Neural progenitor cell (in vitro differentiated cells): ENCODE measurements at regions not wholly inside any gene's neighbourhood (a gene's known extent, or its start where the extent isn't known, plus 50 kb on each side); places are given as distances from the start of the nearest gene placed in this dataset.

Experiments
- DNase-seq: peaks from one replicate; pipeline ENCODE4 v3.0.0-alpha.2; 2016; ENCODE audit warnings: low spot score
- H2AFZ ChIP-seq: fragments of 200-600 bp; sonication (generic); replicated peaks from 2 replicates; pipeline ENCODE4 v1.6.1; 2016; ENCODE audit warnings: antibody characterized with exemption
- H3F3A ChIP-seq: fragments of 200-600 bp; sonication (generic); 2 replicates; pipeline ENCODE4 v1.6.1; 2016; ENCODE audit warnings: antibody characterized with exemption, low read depth
- H3K27ac ChIP-seq: fragments of 200-600 bp; sonication (generic); 2 replicates; pipeline ENCODE4 v1.5.1; 2016; ENCODE audit warnings: mild to moderate bottlenecking
- H3K27me3 ChIP-seq: fragments of 200-600 bp; sonication (generic); 2 replicates; pipeline ENCODE4 v1.6.1; 2016; ENCODE audit warnings: mild to moderate bottlenecking, moderate library complexity
- H3K36me3 ChIP-seq: fragments of 200-600 bp; sonication (generic); 2 replicates; pipeline ENCODE4 v1.5.1; 2016
- H3K4me1 ChIP-seq: fragments of 200-600 bp; sonication (generic); 2 replicates; pipeline ENCODE4 v1.6.1; 2016; ENCODE audit warnings: mixed run types
- H3K4me2 ChIP-seq: fragments of 200-600 bp; sonication (generic); 2 replicates; pipeline ENCODE4 v1.6.1; 2016
- H3K4me3 ChIP-seq: fragments of 200-600 bp; sonication (generic); 2 replicates; pipeline ENCODE4 v1.5.1; 2016
- H3K79me2 ChIP-seq: fragments of 200-600 bp; sonication (generic); 2 replicates; pipeline ENCODE4 v1.6.1; 2016; ENCODE audit warnings: low read depth
- H3K9ac ChIP-seq: fragments of 200-600 bp; sonication (generic); 2 replicates; pipeline ENCODE4 v1.6.1; 2016
- H3K9me3 ChIP-seq: fragments of 200-600 bp; sonication (generic); 2 replicates; pipeline ENCODE4 v1.5.1; 2016; ENCODE audit warnings: low read depth
- H4K20me1 ChIP-seq: fragments of 200-600 bp; sonication (generic); 2 replicates; pipeline ENCODE4 v1.6.1; 2016; ENCODE audit warnings: low read depth
- H3K27ac Mint-ChIP-seq: 3 replicates; pipeline ENCODE4 v1.8.0; 2021; ENCODE audit warnings: mixed read lengths
- H3K27me3 Mint-ChIP-seq: 2 replicates; pipeline ENCODE4 v1.8.0; 2022; ENCODE audit warnings: low read depth, mild to moderate bottlenecking, inconsistent platforms, moderate library complexity, mixed read lengths; ENCODE audit not compliant: insufficient read depth
- H3K36me3 Mint-ChIP-seq: 3 replicates; pipeline ENCODE4 v1.8.0; 2021; ENCODE audit warnings: mixed read lengths
- H3K4me1 Mint-ChIP-seq: 3 replicates; pipeline ENCODE4 v1.8.0; 2021; ENCODE audit warnings: mixed read lengths
- H3K4me3 Mint-ChIP-seq: 3 replicates; pipeline ENCODE4 v1.8.0; 2021; ENCODE audit warnings: mild to moderate bottlenecking, moderate library complexity, mixed read lengths
- H3K9me3 Mint-ChIP-seq: 3 replicates; pipeline ENCODE4 v1.8.0; 2020; ENCODE audit warnings: mixed read lengths
- EZH2phosphoT487 ChIP-seq: fragments of 200-600 bp; sonication (generic); IDR thresholded peaks from 2 replicates; pipeline ENCODE4 v1.6.1; 2017; ENCODE audit warnings: antibody characterized with exemption
- TF ChIP-seq, protein P1 (sequence below): fragments of 200-600 bp; sonication (generic); IDR thresholded peaks from 2 replicates; pipeline ENCODE4 v1.5.1; 2017; ENCODE audit warnings: antibody characterized with exemption, mild to moderate bottlenecking

DNA sequence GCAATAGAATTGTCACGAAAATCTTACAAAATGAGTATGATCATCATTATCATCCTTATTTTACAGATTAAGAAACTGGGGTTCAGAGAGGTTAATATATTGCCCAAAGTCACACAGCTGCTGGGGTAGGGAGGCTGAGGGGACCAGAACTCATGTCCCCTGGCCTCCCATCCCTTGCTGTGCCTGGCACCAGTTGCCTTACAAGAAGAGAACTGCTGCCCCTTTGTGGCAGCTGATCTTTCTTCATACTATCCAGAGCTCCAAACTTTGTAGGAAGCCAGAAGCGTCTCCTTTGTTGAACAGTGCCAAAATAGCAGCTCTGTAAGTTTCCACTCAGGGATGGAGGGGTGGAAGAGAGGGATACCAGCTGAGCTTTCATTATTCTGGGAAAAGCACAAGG lies 236.8 kb upstream of the TBC1D5 start:
- no peak overlapping the region for H3K9ac ChIP-seq
- H4K20me1 ChIP-seq, result no peaks in the 10 kb centered on the region
- H3K9me3 ChIP-seq, result no peaks in the 10 kb centered on the region
- H3K4me2 ChIP-seq, result no peak overlapping the region
- no peak for TF ChIP-seq EZH2phosphoT487
- TF ChIP-seq, protein P1, sequence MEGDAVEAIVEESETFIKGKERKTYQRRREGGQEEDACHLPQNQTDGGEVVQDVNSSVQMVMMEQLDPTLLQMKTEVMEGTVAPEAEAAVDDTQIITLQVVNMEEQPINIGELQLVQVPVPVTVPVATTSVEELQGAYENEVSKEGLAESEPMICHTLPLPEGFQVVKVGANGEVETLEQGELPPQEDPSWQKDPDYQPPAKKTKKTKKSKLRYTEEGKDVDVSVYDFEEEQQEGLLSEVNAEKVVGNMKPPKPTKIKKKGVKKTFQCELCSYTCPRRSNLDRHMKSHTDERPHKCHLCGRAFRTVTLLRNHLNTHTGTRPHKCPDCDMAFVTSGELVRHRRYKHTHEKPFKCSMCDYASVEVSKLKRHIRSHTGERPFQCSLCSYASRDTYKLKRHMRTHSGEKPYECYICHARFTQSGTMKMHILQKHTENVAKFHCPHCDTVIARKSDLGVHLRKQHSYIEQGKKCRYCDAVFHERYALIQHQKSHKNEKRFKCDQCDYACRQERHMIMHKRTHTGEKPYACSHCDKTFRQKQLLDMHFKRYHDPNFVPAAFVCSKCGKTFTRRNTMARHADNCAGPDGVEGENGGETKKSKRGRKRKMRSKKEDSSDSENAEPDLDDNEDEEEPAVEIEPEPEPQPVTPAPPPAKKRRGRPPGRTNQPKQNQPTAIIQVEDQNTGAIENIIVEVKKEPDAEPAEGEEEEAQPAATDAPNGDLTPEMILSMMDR, result peak; percentile 36
- Mint-ChIP-seq H3K27ac (no peak overlapping the region), H3K27me3 (no peaks in the 10 kb centered on the region), H3K4me1 (peaks cover 4% of the 10 kb centered on the region), H3K36me3 (no peaks in the 10 kb centered on the region), H3K4me3 (no peak overlapping the region), H3K9me3 (no peaks in the 10 kb centered on the region)
- peak; percentile 26 for DNase-seq
- no peak overlapping the region for H3K4me3 ChIP-seq
- H3K27me3 ChIP-seq, result no peaks in the 10 kb centered on the region
- H3K36me3 ChIP-seq, result no peaks in the 10 kb centered on the region
- no peak overlapping the region for H2AFZ ChIP-seq
- no peaks in the 10 kb centered on the region for H3F3A ChIP-seq
- H3K4me1 ChIP-seq, result peaks cover 5% of the 10 kb centered on the region
- no peak overlapping the region for H3K27ac ChIP-seq
- no peaks in the 10 kb centered on the region for H3K79me2 ChIP-seq

DNA sequence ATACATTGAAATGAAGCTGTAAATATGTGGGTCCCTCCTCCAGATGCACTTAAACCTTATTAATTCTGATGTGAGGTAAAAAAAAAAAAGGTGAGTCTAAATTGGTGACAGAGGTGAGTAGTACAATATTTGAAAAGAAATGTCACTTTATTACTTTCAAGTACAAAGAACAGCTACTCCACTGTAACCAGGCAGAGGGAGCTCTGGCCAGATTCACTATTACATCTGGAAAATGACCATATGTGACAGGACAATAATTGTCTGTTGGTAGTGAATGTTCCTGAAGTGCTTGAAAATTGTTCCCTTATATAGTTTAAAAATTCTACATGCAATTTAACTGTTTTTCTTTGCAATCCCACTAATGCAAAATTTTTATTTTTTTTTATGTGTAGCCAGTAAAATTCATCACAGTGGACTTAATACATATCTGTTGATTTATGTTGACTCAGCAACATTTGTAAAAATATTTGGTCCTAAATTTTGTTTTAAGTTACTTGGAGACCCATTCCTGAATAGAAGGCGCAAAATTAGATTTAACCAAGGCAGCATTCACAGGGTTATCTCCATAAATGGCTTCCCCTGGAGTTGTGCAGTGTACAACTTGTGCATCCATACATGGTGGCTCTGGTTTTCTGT lies 231.9 kb upstream of the TBC1D5 start:
- H3K27ac ChIP-seq, result no peak overlapping the region
- no peak for TF ChIP-seq EZH2phosphoT487
- TF ChIP-seq, protein P1, result peak; percentile 15

DNA sequence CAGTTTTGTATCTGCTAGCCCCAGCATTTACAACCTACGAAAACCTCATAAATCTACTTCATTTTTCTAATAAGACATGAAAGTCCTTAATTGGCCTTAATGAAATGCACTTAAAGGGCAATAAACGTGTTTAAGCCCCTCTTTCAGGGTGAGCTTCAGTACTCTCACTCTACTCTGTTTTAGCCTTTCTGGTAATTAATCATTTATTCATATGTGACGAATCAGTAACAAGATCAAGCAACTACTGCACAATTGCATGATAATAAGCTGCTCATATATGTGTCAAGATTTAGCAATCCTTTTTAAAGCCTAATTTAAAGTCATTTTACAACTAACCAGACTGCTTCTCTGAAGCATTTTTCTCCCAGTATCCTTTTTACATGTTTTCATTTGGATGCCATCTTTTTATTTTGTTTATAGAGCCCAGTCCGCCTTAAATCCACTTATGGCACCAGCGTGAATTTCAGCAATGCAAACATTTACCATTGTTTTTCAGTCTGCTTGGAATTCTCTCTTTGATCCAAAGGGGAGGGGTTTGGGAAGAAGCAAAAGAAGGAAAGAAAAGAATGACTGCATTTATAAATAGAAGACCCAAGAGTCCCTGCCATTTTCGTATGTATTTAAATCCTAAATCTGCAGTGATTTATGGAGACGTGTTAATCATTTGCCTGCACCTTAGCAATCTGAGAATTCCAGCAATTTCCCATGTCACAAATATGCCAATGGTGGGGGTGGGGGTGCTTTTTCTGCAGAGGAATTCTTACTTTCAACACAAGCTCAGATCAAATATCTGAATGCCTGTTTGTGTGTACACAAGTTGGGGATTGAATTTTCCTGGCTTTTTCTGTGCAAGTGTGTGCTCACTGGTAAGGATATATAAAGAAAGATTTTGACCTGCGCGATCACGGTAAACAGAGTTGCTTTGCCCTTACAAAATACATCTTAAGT lies 230.8 kb upstream of the TBC1D5 start:
- Histone ChIP-seq H3K27ac (no peak overlapping the region), H2AFZ (no peak overlapping the region), H3K4me2 (peak overlapping the region; percentile 40), H3K4me3 (no peak overlapping the region), H3K79me2 (no peaks in the 10 kb centered on the region), H3F3A (no peaks in the 10 kb centered on the region), H3K9me3 (no peaks in the 10 kb centered on the region), H3K36me3 (no peaks in the 10 kb centered on the region), H3K9ac (no peak overlapping the region), H4K20me1 (no peaks in the 10 kb centered on the region), H3K4me1 (peaks cover 20% of the 10 kb centered on the region), H3K27me3 (no peaks in the 10 kb centered on the region)
- Mint-ChIP-seq H3K36me3 (no peaks in the 10 kb centered on the region), H3K27me3 (peaks cover 3% of the 10 kb centered on the region), H3K4me1 (peaks cover 25% of the 10 kb centered on the region), H3K4me3 (no peak overlapping the region), H3K9me3 (no peaks in the 10 kb centered on the region), H3K27ac (no peak overlapping the region)
- TF ChIP-seq, protein P1, result no peak
- no peak for DNase-seq

More for the DNA sequence above, 231.9 kb upstream of the TBC1D5 start:
- Histone ChIP-seq H3K79me2 (no peaks in the 10 kb centered on the region), H3K9ac (no peak overlapping the region), H3K4me1 (peaks cover 20% of the 10 kb centered on the region), H3K4me3 (no peak overlapping the region), H3K4me2 (no peak overlapping the region), H3K27me3 (no peaks in the 10 kb centered on the region), H3K9me3 (no peaks in the 10 kb centered on the region), H2AFZ (no peak overlapping the region), H3F3A (no peaks in the 10 kb centered on the region), H4K20me1 (no peaks in the 10 kb centered on the region), H3K36me3 (no peaks in the 10 kb centered on the region)
- Mint-ChIP-seq H3K27me3 (peaks cover 3% of the 10 kb centered on the region), H3K4me3 (no peak overlapping the region), H3K4me1 (peaks cover 25% of the 10 kb centered on the region), H3K36me3 (no peaks in the 10 kb centered on the region), H3K27ac (no peak overlapping the region), H3K9me3 (no peaks in the 10 kb centered on the region)
- no peak for DNase-seq
